Hematopoietic multipotent progenitor cell (in vitro differentiated cells): ENCODE measurements at regions not wholly inside any gene's neighbourhood (a gene's known extent, or its start where the extent isn't known, plus 50 kb on each side); places are given as distances from the start of the nearest gene placed in this dataset.

Experiments used
- DNase-seq, 3 donors: peaks; one replicate each; pipeline ENCODE4 v3.0.0-alpha.2; 2011 to 2015; ENCODE audit warnings: low read depth in 2 of 3, low spot score in 2 of 3

DNA sequence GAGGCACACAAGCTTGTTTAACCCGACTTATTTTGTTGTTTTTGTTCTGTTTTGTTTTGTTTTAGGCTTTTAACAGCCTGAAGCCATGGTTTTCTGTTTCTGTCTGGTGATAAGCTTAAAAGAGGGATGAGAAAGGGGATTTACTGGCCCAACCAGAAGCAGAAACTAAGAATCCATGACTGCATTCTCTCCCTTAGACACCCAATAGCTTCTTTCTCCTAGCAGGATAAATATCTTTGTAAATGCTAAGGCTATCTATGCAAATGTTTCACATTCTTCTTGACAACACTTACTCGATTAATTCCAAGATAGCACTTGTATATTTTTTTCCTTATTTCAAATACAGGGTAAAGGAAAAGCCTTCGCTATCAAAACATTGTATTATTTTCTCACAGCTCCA lies 53.7 kb upstream of the SMAD1 start:
- no peak for DNase-seq

GRCh38 chr4:145427221-145427620 lies 54.4 kb upstream of the SMAD1 start:
- no peak for DNase-seq

- DNase-seq, result no peak
These were observed 58.5 kb upstream of the SMAD1 start for GRCh38 chr4:145423017-145423708.

DNA sequence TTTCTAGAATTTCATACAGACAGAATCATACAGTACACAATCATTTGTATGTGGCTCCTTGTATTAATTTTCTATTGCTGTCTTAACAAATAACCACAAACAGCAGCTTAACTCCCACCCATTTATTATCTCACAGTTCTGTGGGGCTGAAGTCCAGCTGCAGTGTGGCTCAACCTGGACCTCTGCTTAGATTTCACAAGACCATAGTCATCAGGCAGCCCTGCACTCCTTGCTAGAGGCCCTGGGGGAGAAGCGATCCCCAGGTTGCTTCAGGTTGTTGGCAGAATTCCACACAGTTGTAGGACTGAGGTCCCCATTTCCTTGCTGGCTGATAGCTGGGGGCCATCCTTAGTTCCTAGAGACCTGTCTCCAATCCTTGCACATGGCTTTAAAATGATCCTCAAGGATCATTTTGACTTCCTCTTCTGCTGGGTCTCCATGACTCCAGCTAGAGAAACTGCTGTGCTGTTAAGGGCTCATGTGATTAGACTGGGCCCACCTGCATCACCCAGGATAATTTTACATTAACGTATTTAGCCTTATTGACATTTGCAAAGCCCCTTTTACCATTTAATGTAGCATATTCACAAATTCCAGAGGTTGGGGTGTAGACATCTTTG lies 60.9 kb upstream of the SMAD1 start:
- no peak for DNase-seq

- DNase-seq, result no peak
These were observed 62.9 kb upstream of the SMAD1 start for GRCh38 chr4:145418739-145419138.

GRCh38 chr4:145417348-145418130 lies 64.1 kb upstream of the SMAD1 start:
- DNase-seq, result no peak

- DNase-seq, result no peak
These were observed 66.8 kb upstream of the SMAD1 start for GRCh38 chr4:145414841-145415240.

- no peak for DNase-seq
These were observed 67.4 kb upstream of the SMAD1 start for GRCh38 chr4:145414226-145414625.

DNA sequence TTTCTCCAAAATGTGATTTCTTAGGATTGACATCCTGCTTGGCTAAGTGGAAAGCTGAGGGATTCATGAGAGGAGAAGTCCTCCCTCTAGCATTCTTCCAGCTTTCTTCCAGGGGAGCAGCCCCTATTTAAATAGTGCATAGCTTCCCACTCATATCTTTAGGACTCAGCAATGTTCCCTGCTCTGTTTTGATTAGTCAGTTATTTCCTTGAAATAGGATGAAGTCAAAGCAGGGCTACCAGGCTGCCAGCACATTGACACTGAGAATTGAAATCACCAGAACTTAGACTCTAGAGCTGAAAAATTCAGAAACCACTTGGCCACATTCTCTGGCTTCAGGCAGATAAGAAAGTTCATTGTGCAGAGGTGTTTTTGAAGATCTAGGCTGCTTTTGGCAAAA lies 74.7 kb upstream of the SMAD1 start:
- DNase-seq, result no peak

- no peak for DNase-seq
These were observed 76.9 kb upstream of the SMAD1 start for GRCh38 chr4:145404761-145405160.

DNA sequence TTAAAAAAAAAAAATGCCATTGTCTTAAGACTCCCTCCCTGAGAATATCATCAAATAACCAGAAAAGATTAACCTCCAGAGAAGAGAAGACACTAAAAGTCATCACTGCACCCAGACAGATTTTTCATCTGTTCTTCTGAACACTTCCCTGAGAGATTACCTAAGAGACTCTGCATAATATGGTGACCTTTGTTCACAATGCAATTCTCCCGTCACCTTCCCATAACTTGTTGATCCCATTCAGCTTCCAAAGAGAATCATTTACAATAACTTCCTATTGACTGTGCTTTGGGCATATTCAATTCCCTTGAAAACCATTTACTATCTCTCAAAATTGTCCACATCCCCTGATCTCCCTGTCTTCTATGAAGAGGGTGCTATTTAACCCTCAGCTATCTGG lies 85.1 kb upstream of the SMAD1 start:
- DNase-seq, result no peak

GRCh38 chr4:145390571-145390970 lies 91.1 kb upstream of the SMAD1 start:
- no peak for DNase-seq

DNA sequence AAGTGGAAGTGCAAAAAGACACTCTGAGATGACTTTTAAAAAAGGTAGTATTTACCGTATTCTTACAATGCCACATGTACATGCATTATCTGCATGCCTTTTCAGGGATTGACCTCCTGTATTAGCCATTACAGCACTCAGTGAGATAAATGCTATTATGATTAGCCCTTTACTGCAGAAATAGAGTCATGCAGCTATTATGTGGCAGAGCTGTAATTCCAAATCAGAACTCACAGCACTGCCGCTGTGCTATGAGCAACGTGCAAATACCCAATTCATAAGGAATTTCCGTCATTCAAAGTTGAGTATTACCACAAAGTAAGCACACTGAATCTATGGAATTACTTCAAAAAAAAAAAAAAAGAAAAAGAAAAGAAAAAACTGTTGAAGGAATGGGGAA lies 92.1 kb upstream of the SMAD1 start:
- DNase-seq, result no peak

GRCh38 chr4:145388043-145388442 lies 93.6 kb upstream of the SMAD1 start:
- DNase-seq, result no peak

- no peak for DNase-seq
These were observed 94.6 kb upstream of the SMAD1 start for GRCh38 chr4:145387079-145387478.

GRCh38 chr4:145381163-145381562 lies 100.5 kb upstream of the SMAD1 start:
- DNase-seq, result no peak

DNA sequence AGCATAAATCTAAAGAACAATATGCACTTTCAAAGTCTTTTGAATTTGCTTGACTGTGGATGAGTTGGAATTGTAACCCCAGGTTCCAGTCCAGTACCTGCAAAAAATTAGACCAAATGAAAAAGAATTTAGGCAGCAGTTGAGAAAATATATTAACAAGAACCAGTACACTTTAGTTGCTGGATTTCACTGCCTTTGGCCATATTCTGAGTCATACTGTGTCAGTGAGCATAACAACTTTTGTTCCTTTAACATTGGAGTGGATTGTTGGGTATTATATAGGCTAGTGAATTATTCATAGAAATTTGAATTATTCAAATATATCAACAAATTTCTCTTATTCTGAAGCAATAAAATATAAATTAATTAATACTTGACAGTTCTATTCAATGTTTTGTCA lies 101.5 kb upstream of the SMAD1 start:
- no peak for DNase-seq

- DNase-seq, result no peak
These were observed 106.2 kb upstream of the SMAD1 start for GRCh38 chr4:145375416-145375815.

- DNase-seq, result no peak
These were observed 129.1 kb upstream of the SMAD1 start for GRCh38 chr4:145352438-145353145.

DNA sequence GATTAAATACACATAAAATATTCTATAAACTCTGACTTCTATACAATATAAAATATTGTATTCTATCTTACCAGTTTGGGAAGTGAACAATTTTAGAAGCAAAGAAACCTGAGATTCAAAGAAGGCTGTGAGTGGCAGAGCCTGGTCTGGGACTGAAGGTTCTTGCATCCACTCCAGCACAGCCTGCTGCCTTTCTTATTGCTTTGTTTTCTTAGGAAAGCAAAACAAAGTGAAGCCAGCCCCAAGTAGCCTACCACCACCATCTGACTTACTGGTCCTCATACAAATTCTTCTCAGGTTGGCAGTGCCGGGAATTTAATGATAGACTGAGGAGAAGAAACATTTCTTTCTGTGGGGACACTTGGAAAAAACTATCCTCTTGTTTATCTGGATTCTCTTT lies 129.7 kb upstream of the SMAD1 start:
- DNase-seq, result no peak

- no peak for DNase-seq
These were observed 130.5 kb upstream of the SMAD1 start for GRCh38 chr4:145351162-145351561.
